AG04449 (cell line): ENCODE measurements at regions not wholly inside any gene's neighbourhood (a gene's known extent, or its start where the extent isn't known, plus 50 kb on each side); places are given as distances from the start of the nearest gene placed in this dataset.

ENCODE experiments used
- CTCF ChIA-PET: fragments of 350-600 bp; formaldehyde crosslinking; extraction: SDS; loops from one replicate; lab custom pipeline; 2021; ENCODE audit warnings: antibody characterized with exemption; lab: Yijun Ruan, JAX
- POLR2A ChIA-PET: fragments of 400-600, 350-600 bp; formaldehyde crosslinking; extraction: SDS; loops from one replicate; lab custom pipeline; 2020; ENCODE audit warnings: antibody characterized with exemption, inconsistent platforms; lab: Yijun Ruan, JAX
- DNase-seq: peaks from one replicate; pipeline ENCODE4 v3.0.0-alpha.2; 2010; ENCODE audit warnings: low read depth, low spot score
- H3K4me3 ChIP-seq: 2 replicates; pipeline ENCODE4 v1.5.1; 2011; ENCODE audit warnings: low read depth, mild to moderate bottlenecking, control low read depth, low read length
- TF ChIP-seq, protein P1 (sequence below): IDR thresholded peaks from one replicate; pipeline ENCODE4 v1.5.1; 2011; ENCODE audit warnings: mild to moderate bottlenecking, moderate library complexity, low read length, control low read depth, inconsistent platforms; ENCODE audit not compliant: insufficient read depth; ENCODE audit errors: missing control alignments

DNA sequence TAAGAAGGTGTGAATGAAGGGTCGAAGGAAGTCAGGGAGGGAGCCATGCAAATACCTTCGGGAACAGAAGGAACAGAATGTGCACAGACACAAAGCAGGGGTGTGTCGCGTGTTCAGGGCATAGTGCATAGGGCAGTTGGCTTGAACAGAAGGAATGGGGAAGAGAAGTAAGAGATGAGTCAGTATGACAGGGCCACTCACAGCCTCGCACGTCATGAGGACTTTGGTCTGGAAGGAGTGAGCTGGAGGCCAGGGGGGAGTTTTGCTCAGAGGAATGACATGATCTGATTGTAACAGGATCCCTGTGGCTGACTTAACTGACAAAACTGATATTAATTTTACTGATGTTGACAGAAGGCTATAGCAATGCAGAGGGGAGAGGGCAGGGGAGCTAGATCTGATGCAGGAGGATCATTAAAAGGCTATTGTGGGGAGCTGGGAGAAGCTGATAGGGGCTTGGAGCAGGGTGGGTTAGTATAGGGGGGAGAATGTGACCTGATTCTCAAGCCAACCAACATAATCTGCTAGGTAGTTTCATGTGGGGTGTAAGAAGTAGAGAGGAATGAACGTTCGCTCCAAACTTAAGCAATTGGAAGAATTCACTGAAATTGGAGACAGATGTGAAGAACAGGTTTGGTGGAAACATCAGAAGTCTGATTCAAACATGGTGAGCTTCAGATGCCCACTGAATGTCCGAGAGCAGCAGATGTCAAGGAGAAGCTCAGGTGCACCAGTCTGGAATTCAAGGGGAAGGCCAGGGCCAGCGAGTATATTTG lies 60.4 kb upstream of the COPS8 start:
- ChIA-PET CTCF (interaction anchor here (0.8 to 8.2 kb wide), 12 partner anchors 9 to 682 kb away, joined by 3 to 102 read pairs (median 4); partner anchors contain the start of gene ACKR3), POLR2A (interaction anchor here (0.8 to 1.0 kb wide), 3 partner anchors 255 to 456 kb away, joined by 3 read pairs; partner anchors contain the start of gene ACKR3)
- no peak overlapping the region for H3K4me3 ChIP-seq
- DNase-seq, result peak; percentile 54
- TF ChIP-seq, protein P1, sequence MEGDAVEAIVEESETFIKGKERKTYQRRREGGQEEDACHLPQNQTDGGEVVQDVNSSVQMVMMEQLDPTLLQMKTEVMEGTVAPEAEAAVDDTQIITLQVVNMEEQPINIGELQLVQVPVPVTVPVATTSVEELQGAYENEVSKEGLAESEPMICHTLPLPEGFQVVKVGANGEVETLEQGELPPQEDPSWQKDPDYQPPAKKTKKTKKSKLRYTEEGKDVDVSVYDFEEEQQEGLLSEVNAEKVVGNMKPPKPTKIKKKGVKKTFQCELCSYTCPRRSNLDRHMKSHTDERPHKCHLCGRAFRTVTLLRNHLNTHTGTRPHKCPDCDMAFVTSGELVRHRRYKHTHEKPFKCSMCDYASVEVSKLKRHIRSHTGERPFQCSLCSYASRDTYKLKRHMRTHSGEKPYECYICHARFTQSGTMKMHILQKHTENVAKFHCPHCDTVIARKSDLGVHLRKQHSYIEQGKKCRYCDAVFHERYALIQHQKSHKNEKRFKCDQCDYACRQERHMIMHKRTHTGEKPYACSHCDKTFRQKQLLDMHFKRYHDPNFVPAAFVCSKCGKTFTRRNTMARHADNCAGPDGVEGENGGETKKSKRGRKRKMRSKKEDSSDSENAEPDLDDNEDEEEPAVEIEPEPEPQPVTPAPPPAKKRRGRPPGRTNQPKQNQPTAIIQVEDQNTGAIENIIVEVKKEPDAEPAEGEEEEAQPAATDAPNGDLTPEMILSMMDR, result no peak

DNA sequence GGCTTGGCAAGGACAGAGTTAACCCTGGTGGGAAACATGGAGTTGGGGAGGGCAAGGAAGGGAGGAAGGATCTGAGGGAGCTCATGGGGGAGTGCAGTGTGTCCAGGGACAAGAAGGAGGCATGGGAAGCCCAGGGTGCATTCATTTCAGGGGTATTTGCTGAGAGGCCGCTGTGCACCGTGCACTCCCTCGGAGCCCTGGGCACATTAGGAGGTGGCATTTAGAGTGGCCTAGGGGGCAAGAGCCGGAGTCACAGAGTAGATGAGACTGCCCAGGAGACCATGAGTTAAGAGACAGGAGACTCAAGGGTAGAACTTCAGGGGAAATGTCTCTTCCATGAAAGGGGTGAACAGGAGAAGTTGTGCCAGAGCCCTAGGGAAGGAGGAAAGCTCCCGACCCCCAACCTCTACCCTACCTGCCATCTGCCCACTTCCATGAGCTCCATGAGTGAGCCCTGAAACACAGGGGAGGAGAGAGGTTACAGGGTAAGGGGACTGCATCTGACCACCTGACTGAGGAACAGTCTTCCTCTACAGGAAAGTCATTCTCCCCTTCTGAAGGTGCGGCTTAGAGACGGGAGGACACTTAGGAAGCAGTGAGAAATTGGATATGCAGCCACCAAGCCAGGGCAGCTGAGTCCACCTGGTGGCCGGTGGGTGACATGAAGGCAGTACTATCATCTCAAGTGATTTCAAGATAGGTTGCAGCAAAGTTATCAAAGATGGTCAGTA lies 58.5 kb upstream of the COPS8 start:
- DNase-seq, result peak; percentile 34
- ChIA-PET POLR2A (no interaction called here), CTCF (interaction anchor here (0.6 to 8.2 kb wide), 38 partner anchors 9 to 684 kb away, joined by 3 to 102 read pairs (median 4); partner anchors contain the start of gene ACKR3)
- TF ChIP-seq, protein P1, result peak; percentile 92
- no peak overlapping the region for H3K4me3 ChIP-seq

DNA sequence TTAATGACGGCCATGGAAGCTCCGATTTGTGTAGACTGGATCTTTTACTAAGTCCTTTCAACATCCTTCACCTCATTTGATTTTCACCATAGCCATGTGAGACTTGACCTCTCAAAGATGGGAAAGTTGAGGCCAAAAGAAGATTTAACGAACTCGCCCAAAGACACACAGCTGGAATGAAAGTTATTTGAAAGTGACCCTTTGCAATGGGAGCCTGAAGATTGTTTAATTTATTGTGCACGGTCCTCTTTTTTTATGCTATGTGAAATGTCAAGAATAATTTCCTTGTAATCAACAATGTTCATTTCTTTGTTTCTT lies 58.0 kb upstream of the COPS8 start:
- ChIA-PET CTCF (interaction anchor here (0.6 to 8.2 kb wide), 35 partner anchors 8 to 684 kb away, joined by 3 to 102 read pairs (median 4); partner anchors contain the start of gene ACKR3), POLR2A (no interaction called here)
- no peak overlapping the region for H3K4me3 ChIP-seq
- no peak for DNase-seq
- TF ChIP-seq, protein P1, result no peak

DNA sequence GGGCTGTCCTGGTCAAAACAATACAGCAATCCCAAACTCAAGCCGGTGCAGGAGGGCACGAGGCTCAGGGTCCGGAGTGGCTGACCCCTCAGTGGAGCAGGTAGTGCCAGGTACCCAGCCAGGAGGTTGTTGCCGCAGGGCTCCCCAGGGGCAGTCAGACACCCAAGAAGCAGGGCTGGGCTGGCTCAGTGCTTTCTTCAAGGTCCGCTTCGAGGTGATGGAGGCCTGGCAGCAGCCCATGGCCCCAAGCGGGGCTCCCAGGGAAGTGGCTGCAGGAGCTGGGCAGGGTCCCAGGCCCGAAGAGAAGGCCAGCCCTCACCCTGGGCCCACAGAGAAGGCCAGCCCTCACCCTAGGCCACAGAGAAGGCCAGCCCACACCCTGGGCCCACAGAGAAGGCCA lies 55.3 kb upstream of the COPS8 start:
- TF ChIP-seq, protein P1, result no peak
- CTCF ChIA-PET, result interaction anchor here (1.6 to 8.2 kb wide), 2 partner anchors 517 to 677 kb away, joined by 10 to 102 read pairs; no protein-coding TSS in a partner anchor
- POLR2A ChIA-PET, result no interaction called here
- H3K4me3 ChIP-seq, result no peak overlapping the region
- no peak for DNase-seq

DNA sequence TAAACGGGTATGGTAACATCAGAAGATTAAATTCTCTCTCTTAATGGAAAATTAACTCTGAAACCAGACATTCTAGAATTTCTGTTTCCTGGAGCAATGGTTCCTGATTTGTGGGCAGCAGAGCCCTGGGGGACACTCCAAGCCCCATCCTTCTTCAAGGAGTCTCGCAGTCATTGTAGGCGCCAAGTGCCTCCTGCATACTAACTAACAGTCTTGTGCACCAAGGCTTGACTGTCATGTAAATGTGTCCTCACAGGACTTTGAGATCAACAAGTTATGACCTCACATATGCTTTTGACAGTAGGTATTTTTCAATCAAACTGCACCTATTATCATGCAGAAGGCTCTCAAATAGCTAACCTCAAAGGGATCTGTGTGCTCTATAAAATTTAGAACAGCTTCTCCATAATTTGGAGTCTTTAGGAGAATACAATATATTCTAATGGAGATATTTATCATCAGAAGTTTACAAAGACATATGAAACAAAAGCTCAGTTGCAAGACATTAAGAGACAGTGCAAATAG lies 52.1 kb upstream of the COPS8 start:
- POLR2A ChIA-PET, result no interaction called here
- TF ChIP-seq, protein P1, result no peak
- CTCF ChIA-PET, result interaction anchor here (1.1 to 2.1 kb wide), 3 partner anchors 8 to 690 kb away, joined by 4 to 7 read pairs (median 7); no protein-coding TSS in a partner anchor
- no peak for DNase-seq
- H3K4me3 ChIP-seq, result no peak overlapping the region
